ENCODE measurements at regions not wholly inside any gene's neighbourhood (a gene's known extent, or its start where the extent isn't known, plus 50 kb on each side); places are given as distances from the start of the nearest gene placed in this dataset.
"Not testable (repeated sequence)": the region's sequence is repeated elsewhere in the genome, so short reads cannot be mapped to it uniquely, and the experiment has no call there.

DNA sequence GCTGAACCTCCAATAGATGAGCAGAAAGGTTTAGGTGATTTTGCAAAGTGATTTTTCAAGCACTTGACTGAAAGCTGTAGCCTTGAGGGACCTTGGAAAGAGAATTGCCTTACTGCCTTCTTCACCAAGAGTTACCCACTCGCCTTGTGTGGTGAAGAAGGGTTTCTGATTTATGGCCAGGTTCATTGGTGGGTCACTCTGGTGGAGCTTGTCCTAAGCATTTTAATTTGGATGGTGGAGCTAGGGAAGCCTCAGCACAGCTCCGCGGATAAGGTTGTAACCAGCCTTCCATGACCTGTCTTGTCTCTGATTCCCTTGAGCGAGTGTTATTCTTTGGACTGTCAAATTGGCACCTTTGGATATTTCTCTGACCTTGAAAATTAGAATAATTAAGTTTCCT is 226.4 kb downstream of the FAT3 start:
- no peak overlapping the region for H3K4me3 ChIP-seq (ENCODE audit: low read length)
- no peaks in the 10 kb centered on the region for H3K9me3 ChIP-seq (ENCODE audit: insufficient read depth, low read depth, low read length)
- 94% methylated on average over 4 of the region's 4 CpGs for WGBS
- H3K27me3 ChIP-seq (ENCODE audit: insufficient read depth, low read length): no peaks in the 10 kb centered on the region
- no peak overlapping the region for H3K27ac ChIP-seq (ENCODE audit: low read depth, low read length)
- no peak overlapping the region for H3K9ac ChIP-seq (ENCODE audit: low read depth, low read length)
- no peaks in the 10 kb centered on the region for H3K36me3 ChIP-seq (ENCODE audit: insufficient read depth, low read length)
- H3K4me1 ChIP-seq (ENCODE audit: insufficient read depth, low read length): peaks cover 26% of the 10 kb centered on the region

DNA sequence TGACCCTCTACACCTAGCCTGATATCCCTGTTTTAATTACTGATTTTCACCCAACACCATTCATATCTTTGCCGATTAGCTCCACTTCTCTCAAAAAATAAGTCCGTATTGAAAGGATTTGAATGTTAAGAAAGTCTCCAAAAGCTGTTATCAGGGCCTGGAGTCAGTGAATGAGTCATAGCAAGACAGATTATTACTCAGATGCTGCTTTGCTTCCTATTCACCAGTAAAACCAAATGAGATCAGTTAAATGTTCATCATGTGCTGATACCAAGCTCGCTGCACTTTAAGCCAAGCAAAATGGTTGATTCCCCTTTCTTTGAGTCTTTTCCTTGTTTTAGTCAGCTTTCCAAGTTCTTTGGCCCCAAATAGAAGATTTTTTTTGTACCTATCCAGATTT is 228.4 kb downstream of the FAT3 start:
- Histone ChIP-seq H3K9ac (ENCODE audit: low read depth, low read length) (no peak overlapping the region), H3K27ac (ENCODE audit: low read depth, low read length) (no peak overlapping the region), H3K4me1 (ENCODE audit: insufficient read depth, low read length) (peaks cover 14% of the 10 kb centered on the region), H3K9me3 (ENCODE audit: insufficient read depth, low read depth, low read length) (no peaks in the 10 kb centered on the region), H3K4me3 (ENCODE audit: low read length) (no peak overlapping the region), H3K36me3 (ENCODE audit: insufficient read depth, low read length) (no peaks in the 10 kb centered on the region), H3K27me3 (ENCODE audit: insufficient read depth, low read length) (no peaks in the 10 kb centered on the region)
- 91% methylated on average over 3 of the region's 3 CpGs for WGBS

DNA sequence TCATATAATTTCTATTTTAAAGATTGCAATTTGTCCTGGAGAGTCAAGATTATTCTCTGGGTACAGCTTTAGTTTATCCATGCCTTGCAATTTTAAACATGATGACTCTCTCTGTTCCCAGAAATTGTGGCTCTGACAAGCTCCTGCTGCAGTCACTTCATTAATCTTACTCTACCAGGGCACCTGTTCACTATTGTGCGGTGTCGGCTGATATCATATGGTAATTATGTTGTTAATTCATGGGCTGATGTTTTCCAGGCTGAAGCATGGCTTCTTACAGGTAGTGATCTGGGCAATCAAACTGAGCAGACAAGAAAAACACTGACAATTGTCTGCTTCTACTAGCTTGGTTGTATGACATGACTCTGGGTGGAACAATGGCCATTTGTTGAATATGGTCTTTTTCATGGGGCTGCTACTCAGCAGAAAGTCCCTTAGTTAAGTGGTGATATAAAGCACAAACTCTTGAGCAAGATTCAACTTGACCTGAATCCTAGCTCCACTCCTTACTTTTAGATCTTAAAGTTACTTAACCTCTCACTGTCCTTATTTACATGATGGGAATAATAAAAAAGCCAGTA is 230.7 kb downstream of the FAT3 start:
- Histone ChIP-seq H3K9ac (ENCODE audit: low read depth, low read length) (no peak overlapping the region), H3K9me3 (ENCODE audit: insufficient read depth, low read depth, low read length) (no peaks in the 10 kb centered on the region), H3K27me3 (ENCODE audit: insufficient read depth, low read length) (no peaks in the 10 kb centered on the region), H3K36me3 (ENCODE audit: insufficient read depth, low read length) (no peaks in the 10 kb centered on the region), H3K27ac (ENCODE audit: low read depth, low read length) (no peak overlapping the region), H3K4me1 (ENCODE audit: insufficient read depth, low read length) (no peaks in the 10 kb centered on the region), H3K4me3 (ENCODE audit: low read length) (no peak overlapping the region)
- 94% methylated on average over 2 of the region's 2 CpGs for WGBS

DNA sequence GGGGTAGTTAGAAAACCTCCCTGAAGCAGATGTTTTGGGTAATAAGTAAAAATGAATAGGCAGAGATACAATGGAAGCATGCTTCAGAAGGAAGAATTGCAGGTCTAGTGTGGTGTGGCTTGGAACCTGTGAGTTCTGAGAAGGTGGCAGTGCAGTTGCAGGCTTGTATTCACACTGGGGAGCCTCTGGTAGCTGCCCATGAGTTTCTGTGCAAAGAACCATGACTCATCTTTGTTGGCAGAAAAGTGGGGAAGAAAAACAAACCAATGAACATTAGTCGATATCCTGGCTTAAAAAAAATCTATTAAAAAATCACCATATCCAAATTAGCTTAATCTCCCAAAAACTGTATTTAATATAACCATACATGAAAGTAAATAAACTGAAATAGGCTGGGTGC is 232.6 kb downstream of the FAT3 start:
- H3K9me3 ChIP-seq (ENCODE audit: insufficient read depth, low read depth, low read length): no peaks in the 10 kb centered on the region
- no peak overlapping the region for H3K4me3 ChIP-seq (ENCODE audit: low read length)
- no peak overlapping the region for H3K9ac ChIP-seq (ENCODE audit: low read depth, low read length)
- WGBS: 92% methylated on average over 1 of the region's 1 CpG
- peaks cover 8% of the 10 kb centered on the region; the same call in 1 of the 2 replicates for H3K4me1 ChIP-seq (ENCODE audit: insufficient read depth, low read length)
- no peaks in the 10 kb centered on the region for H3K27me3 ChIP-seq (ENCODE audit: insufficient read depth, low read length)
- H3K36me3 ChIP-seq (ENCODE audit: insufficient read depth, low read length): no peaks in the 10 kb centered on the region
- no peak overlapping the region for H3K27ac ChIP-seq (ENCODE audit: low read depth, low read length)

DNA sequence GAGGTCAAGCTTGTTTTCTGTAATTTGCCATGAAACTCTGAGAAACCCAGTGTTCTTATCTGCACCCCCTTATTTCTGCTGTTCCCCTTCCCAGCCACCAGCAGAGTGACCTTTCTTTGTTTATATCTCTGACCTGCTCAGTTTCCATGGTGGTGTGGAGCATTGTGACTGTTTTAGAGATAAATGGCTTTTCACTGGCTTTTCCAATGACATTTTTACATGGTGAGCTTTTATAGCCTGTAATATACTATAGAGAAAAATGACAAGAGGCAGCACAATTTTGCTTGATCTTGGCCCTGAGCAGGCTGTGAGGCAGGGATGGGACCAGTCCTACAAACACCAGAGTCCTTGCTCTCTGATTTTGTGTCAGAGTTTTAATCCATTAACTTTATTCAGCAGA is 233.9 kb downstream of the FAT3 start:
- Histone ChIP-seq H3K36me3 (ENCODE audit: insufficient read depth, low read length) (no peaks in the 10 kb centered on the region), H3K4me3 (ENCODE audit: low read length) (no peak overlapping the region), H3K27me3 (ENCODE audit: insufficient read depth, low read length) (no peaks in the 10 kb centered on the region), H3K9ac (ENCODE audit: low read depth, low read length) (no peak overlapping the region), H3K27ac (ENCODE audit: low read depth, low read length) (no peak overlapping the region), H3K4me1 (ENCODE audit: insufficient read depth, low read length) (peaks cover 12% of the 10 kb centered on the region), H3K9me3 (ENCODE audit: insufficient read depth, low read depth, low read length) (no peaks in the 10 kb centered on the region)

DNA sequence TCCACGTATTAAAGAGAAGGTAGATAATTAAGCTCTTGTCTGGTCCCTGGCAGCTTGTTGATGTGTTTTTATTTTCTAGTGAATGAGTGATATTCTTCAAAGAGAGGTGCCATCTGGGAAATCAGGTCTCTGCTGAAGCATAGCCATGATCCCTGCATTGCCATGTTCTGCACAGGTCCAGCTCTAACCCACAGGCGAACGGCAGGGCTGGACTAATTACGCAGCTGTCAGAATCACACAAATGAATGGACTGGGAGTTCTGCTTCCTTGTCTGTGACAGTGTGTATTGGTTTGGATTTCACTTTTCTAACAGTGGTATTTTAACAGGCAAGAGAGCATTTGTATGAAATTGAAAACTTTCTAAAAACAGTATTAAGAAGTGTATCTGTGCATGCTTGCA is 235.6 kb downstream of the FAT3 start:
- WGBS: 96% methylated on average over 4 of the region's 4 CpGs
- H3K9me3 ChIP-seq (ENCODE audit: insufficient read depth, low read depth, low read length): no peaks in the 10 kb centered on the region
- H3K9ac ChIP-seq (ENCODE audit: low read depth, low read length): no peak overlapping the region
- no peak overlapping the region for H3K4me3 ChIP-seq (ENCODE audit: low read length)
- no peaks in the 10 kb centered on the region for H3K27me3 ChIP-seq (ENCODE audit: insufficient read depth, low read length)
- H3K4me1 ChIP-seq (ENCODE audit: insufficient read depth, low read length): peaks cover 12% of the 10 kb centered on the region
- H3K36me3 ChIP-seq (ENCODE audit: insufficient read depth, low read length): no peaks in the 10 kb centered on the region
- no peak overlapping the region for H3K27ac ChIP-seq (ENCODE audit: low read depth, low read length)

DNA sequence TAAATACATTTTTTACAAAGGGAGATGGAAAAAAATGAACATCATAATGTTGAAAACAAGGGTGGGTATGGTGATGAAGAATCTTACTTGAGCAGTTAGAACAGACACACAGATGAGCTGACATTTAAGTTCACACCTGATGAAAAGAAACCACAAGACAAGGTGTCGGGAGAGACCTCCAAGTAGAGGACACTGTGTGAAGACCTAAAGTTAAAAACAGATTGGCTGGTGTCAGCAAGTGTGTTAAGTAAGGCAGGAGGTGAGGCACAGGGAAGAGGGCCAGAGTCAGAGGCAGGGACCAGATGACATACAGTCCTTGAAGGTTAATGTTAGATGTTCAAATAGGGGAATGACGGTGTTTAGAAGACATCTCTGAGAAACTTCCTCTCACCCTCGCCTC is 236.8 kb downstream of the FAT3 start:
- H3K27me3 ChIP-seq (ENCODE audit: insufficient read depth, low read length): no peaks in the 10 kb centered on the region
- H3K4me1 ChIP-seq (ENCODE audit: insufficient read depth, low read length): peaks cover 12% of the 10 kb centered on the region
- H3K9me3 ChIP-seq (ENCODE audit: insufficient read depth, low read depth, low read length): no peaks in the 10 kb centered on the region
- no peak overlapping the region for H3K9ac ChIP-seq (ENCODE audit: low read depth, low read length)
- no peaks in the 10 kb centered on the region for H3K36me3 ChIP-seq (ENCODE audit: insufficient read depth, low read length)
- no peak overlapping the region for H3K4me3 ChIP-seq (ENCODE audit: low read length)
- 97% methylated on average over 3 of the region's 3 CpGs for WGBS
- no peak overlapping the region for H3K27ac ChIP-seq (ENCODE audit: low read depth, low read length)

DNA sequence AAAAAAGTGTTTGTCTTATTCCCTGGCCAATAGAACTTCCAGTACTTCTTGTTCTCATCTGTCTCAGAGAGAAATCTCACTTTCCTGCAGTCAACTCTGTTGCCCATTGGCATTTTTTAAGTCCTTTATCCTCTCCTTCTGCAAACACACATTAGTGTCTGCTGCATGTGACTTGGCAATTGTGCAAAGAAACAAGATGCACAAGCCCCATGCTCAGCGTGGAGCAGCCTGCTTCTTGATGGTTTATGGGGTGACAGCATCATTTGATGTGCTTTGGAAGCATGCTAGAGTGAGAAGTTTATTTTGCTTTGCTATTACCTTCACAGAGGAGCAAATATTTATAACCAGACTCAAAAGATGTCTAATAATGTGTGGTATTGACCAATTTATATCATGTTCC is 238.2 kb downstream of the FAT3 start:
- Histone ChIP-seq H3K27me3 (ENCODE audit: insufficient read depth, low read length) (no peaks in the 10 kb centered on the region), H3K27ac (ENCODE audit: low read depth, low read length) (no peak overlapping the region), H3K4me3 (ENCODE audit: low read length) (no peak overlapping the region), H3K9me3 (ENCODE audit: insufficient read depth, low read depth, low read length) (no peaks in the 10 kb centered on the region), H3K36me3 (ENCODE audit: insufficient read depth, low read length) (no peaks in the 10 kb centered on the region), H3K9ac (ENCODE audit: low read depth, low read length) (no peak overlapping the region), H3K4me1 (ENCODE audit: insufficient read depth, low read length) (peaks cover 12% of the 10 kb centered on the region)
- 92% methylated on average over 1 of the region's 1 CpG for WGBS

DNA sequence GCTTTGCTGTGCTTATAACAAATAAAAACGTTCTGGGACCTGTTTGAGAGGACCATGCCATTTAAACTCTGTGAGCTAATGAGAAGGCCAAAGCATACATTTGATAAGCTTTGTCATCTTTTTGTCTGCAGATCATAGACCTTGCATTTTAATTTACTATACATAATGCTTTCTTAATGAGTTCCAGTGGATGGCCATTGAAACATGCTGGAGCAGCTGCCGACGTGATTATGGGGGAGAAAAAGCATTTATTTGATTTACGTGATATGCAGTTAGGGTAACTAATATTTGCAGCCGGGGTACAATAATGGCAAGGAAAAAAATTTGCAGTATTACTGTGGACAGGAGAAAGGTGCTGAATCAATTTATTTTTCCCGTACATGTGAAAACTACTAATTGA is 240.2 kb downstream of the FAT3 start:
- WGBS: 78% methylated on average over 6 of the region's 6 CpGs
- Histone ChIP-seq H3K27ac (ENCODE audit: low read depth, low read length) (no peak overlapping the region), H3K9me3 (ENCODE audit: insufficient read depth, low read depth, low read length) (no peaks in the 10 kb centered on the region), H3K4me1 (ENCODE audit: insufficient read depth, low read length) (peaks cover 12% of the 10 kb centered on the region), H3K27me3 (ENCODE audit: insufficient read depth, low read length) (no peaks in the 10 kb centered on the region), H3K9ac (ENCODE audit: low read depth, low read length) (no peak overlapping the region), H3K4me3 (ENCODE audit: low read length) (no peak overlapping the region), H3K36me3 (ENCODE audit: insufficient read depth, low read length) (no peaks in the 10 kb centered on the region)

DNA sequence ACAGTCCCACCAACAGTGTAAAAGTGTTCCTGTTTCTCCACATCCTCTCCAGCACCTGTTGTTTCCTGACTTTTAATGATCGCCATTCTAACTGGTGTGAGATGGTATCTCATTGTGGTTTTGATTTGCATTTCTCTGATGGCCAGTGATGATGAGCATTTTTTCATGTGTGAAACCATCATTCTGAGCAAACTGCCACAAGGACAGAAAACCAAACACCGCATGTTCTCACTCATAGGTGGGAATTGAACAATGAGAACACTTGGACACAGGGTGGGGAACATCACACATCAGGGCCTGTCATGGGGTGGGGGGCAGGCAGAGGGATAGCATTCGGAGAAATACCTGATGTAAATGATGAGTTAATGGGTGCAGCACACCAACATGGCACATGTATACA is 240.8 kb downstream of the FAT3 start:
- H3K4me3 ChIP-seq (ENCODE audit: low read length); H3K9ac ChIP-seq (ENCODE audit: low read depth, low read length); H3K36me3 ChIP-seq (ENCODE audit: insufficient read depth, low read length); H3K27me3 ChIP-seq (ENCODE audit: insufficient read depth, low read length); H3K27ac ChIP-seq (ENCODE audit: low read depth, low read length); H3K9me3 ChIP-seq (ENCODE audit: insufficient read depth, low read depth, low read length): not testable (repeated sequence)
- H3K4me1 ChIP-seq (ENCODE audit: insufficient read depth, low read length): peaks cover 12% of the 10 kb centered on the region
- 100% methylated on average over 3 of the region's 3 CpGs for WGBS

DNA sequence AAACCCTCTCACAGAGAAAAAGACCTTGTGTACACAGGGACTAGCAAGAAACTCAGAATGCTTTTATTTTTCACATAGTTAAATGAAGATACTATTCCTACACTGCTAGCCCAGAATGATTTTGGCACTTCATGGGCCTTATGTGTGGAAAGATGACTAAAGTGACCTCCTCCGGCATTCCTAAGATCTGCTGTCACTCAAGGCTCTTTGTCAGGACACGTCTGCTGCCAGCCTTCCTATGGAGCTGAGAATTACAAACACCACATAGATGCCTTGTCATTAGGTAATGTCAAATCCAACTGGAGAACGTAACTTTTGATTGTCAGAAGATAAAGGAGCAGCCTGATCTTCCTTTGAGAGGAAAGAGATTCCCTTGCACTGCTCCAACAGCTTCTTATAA is 249.1 kb downstream of the FAT3 start:
- Histone ChIP-seq H3K27me3 (ENCODE audit: insufficient read depth, low read length) (no peaks in the 10 kb centered on the region), H3K4me3 (ENCODE audit: low read length) (no peak overlapping the region), H3K4me1 (ENCODE audit: insufficient read depth, low read length) (no peaks in the 10 kb centered on the region; the same call in 1 of the 2 replicates), H3K27ac (ENCODE audit: low read depth, low read length) (no peak overlapping the region), H3K9ac (ENCODE audit: low read depth, low read length) (no peak overlapping the region), H3K36me3 (ENCODE audit: insufficient read depth, low read length) (no peaks in the 10 kb centered on the region), H3K9me3 (ENCODE audit: insufficient read depth, low read depth, low read length) (no peaks in the 10 kb centered on the region)
- WGBS: 81% methylated on average over 3 of the region's 3 CpGs

DNA sequence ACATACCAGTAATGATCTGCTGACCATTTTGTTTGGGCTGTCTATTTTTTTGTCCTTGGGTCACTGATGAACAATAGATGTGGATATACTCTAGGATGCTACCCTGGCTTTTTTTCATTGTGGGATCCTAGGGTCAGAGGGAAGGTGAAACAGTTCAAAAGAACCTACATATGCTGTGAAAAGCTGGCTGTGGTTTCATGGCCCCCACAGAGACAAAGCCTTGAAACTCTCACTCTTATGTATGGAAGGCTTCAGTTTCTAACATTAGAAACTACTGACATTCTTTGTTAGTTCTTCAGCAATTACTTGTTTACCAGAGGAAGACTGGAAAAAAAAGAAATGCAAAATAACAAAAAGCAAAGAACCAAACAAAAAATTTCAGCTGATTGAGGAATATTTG is 250.7 kb downstream of the FAT3 start:
- Histone ChIP-seq H3K9ac (ENCODE audit: low read depth, low read length) (no peak overlapping the region), H3K9me3 (ENCODE audit: insufficient read depth, low read depth, low read length) (no peaks in the 10 kb centered on the region), H3K36me3 (ENCODE audit: insufficient read depth, low read length) (no peaks in the 10 kb centered on the region), H3K27ac (ENCODE audit: low read depth, low read length) (no peak overlapping the region), H3K4me1 (ENCODE audit: insufficient read depth, low read length) (no peaks in the 10 kb centered on the region; the same call in 1 of the 2 replicates), H3K4me3 (ENCODE audit: low read length) (no peak overlapping the region), H3K27me3 (ENCODE audit: insufficient read depth, low read length) (no peaks in the 10 kb centered on the region)

Data from HUES64 (cell line).